ENCODE measurements at regions not wholly inside any gene's neighbourhood (a gene's known extent, or its start where the extent isn't known, plus 50 kb on each side); places are given as distances from the start of the nearest gene placed in this dataset.
"Not testable (repeated sequence)": the region's sequence is repeated elsewhere in the genome, so short reads cannot be mapped to it uniquely, and the experiment has no call there.

GRCh38 chr1:79929356-79929755 is 922.8 kb upstream of the ADGRL4 start:
- Mint-ChIP-seq H3K36me3 (ENCODE audit: low read depth) (no peaks in the 10 kb centered on the region), H3K9me3 (peaks cover 15% of the 10 kb centered on the region), H3K4me1 (ENCODE audit: low read depth) (no peaks in the 10 kb centered on the region), H3K27me3 (ENCODE audit: low read depth) (no peaks in the 10 kb centered on the region), H3K4me3 (ENCODE audit: low read depth) (no peak overlapping the region), H3K27ac (no peak overlapping the region)
- no peak for DNase-seq (ENCODE audit: low spot score)
- intact Hi-C loops (cut with micrococcal nuclease) = no loop called here

- Mint-ChIP-seq H3K27me3 (ENCODE audit: low read depth) (no peaks in the 10 kb centered on the region), H3K9me3 (peaks cover 15% of the 10 kb centered on the region), H3K4me1 (ENCODE audit: low read depth) (no peaks in the 10 kb centered on the region), H3K4me3 (ENCODE audit: low read depth) (no peak overlapping the region), H3K36me3 (ENCODE audit: low read depth) (no peaks in the 10 kb centered on the region), H3K27ac (no peak overlapping the region)
- intact Hi-C loops (cut with micrococcal nuclease) = no loop called here
- no peak for DNase-seq (ENCODE audit: low spot score)
Measured at GRCh38 chr1:79928901-79929300, 922.4 kb upstream of the ADGRL4 start.

DNA sequence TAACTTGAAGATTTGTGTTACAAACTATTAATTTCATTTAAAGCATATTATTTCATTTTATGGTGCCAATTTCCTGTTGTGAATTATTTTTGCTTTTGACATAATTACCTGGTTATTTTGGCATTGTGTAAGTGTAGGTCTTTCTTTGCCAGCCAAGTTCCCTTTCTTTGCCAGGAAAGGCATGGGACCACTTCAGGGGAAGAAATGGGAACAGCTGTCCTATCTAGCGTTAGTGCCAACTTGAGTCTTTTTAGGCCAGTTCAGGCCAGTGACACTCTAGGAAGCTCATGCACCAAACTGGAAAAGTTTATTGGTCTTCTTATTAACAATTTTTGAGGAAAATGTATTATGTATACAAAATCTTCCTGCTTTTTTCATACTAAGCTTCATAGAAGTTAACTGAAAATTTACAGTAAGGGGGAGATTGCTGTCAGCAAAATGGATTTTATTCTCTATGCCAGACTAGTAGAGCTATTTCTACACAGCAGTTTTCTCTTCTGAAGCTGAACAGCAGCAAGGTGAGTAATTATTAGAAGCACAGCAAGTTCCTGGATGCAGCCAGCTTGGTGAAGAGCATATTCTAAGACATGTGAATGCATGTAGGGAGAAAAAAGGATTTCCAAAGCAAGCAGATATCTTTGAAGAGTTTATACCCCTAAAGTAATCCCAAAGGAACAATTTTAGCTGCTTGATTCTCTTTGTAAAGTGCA is 914.6 kb upstream of the ADGRL4 start:
- Mint-ChIP-seq H3K4me3 (ENCODE audit: low read depth) (no peak overlapping the region), H3K9me3 (peaks cover 37% of the 10 kb centered on the region), H3K36me3 (ENCODE audit: low read depth) (no peaks in the 10 kb centered on the region), H3K27ac (no peak overlapping the region), H3K27me3 (ENCODE audit: low read depth) (no peaks in the 10 kb centered on the region), H3K4me1 (ENCODE audit: low read depth) (no peaks in the 10 kb centered on the region)
- intact Hi-C loops (cut with micrococcal nuclease) = no loop called here
- DNase-seq (ENCODE audit: low spot score) = no peak

GRCh38 chr1:79914896-79915295 is 908.4 kb upstream of the ADGRL4 start:
- H3K4me3 Mint-ChIP-seq (ENCODE audit: low read depth) = no peak overlapping the region
- no peak for DNase-seq (ENCODE audit: low spot score)
- H3K27ac Mint-ChIP-seq = no peak overlapping the region
- intact Hi-C loops (cut with micrococcal nuclease) = no loop called here
- H3K27me3 Mint-ChIP-seq (ENCODE audit: low read depth) = no peaks in the 10 kb centered on the region
- H3K4me1 Mint-ChIP-seq (ENCODE audit: low read depth) = no peaks in the 10 kb centered on the region
- peaks cover 28% of the 10 kb centered on the region for H3K9me3 Mint-ChIP-seq
- H3K36me3 Mint-ChIP-seq (ENCODE audit: low read depth) = no peaks in the 10 kb centered on the region

DNA sequence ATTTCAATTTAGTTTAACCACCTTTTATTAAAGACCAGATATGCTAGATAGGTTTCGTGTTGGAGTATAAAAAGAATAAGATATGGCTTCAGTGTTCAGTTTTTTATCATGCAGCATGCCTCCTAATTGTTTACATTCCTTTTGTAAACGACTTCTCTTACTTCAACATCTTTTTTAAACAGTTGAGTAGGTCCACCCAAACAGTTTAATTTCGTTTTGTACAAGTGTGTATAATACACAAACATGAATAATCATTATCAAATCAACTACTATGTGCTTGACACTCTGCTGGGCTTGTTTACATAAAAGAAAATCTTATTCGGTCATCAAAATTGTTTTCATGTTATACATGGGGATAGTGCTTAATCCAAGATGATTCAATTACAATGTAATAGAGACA is 906.3 kb upstream of the ADGRL4 start:
- Mint-ChIP-seq H3K4me3 (ENCODE audit: low read depth) (no peak overlapping the region), H3K27ac (no peak overlapping the region), H3K36me3 (ENCODE audit: low read depth) (no peaks in the 10 kb centered on the region), H3K4me1 (ENCODE audit: low read depth) (no peaks in the 10 kb centered on the region), H3K9me3 (peaks cover 25% of the 10 kb centered on the region), H3K27me3 (ENCODE audit: low read depth) (no peaks in the 10 kb centered on the region)
- intact Hi-C loops (cut with micrococcal nuclease) = no loop called here
- DNase-seq (ENCODE audit: low spot score) = no peak

DNA sequence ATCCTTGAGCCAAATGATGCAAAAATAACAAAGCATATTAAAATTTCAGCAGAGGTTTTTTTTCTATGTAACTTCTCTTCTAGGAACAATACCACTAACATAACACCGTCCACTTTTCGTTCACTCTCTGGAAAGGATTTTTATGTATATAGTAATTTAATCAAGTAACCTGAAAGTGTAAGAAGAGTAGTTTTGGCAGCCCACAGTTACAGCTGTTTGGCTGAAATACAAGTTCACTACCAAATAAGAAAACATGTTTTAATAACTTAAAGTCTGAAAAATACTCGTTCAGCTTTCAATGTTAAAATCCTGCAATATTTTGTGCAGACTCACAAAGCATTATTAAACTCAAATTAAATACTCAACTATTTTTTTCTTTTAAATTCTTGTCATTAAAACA is 896.8 kb upstream of the ADGRL4 start:
- Mint-ChIP-seq H3K36me3 (ENCODE audit: low read depth) (no peaks in the 10 kb centered on the region), H3K4me3 (ENCODE audit: low read depth) (no peak overlapping the region), H3K9me3 (peaks cover 25% of the 10 kb centered on the region), H3K27me3 (ENCODE audit: low read depth) (no peaks in the 10 kb centered on the region), H3K4me1 (ENCODE audit: low read depth) (no peaks in the 10 kb centered on the region), H3K27ac (no peak overlapping the region)
- intact Hi-C loops (cut with micrococcal nuclease) = no loop called here
- DNase-seq (ENCODE audit: low spot score) = no peak

- H3K27ac Mint-ChIP-seq = no peak overlapping the region
- H3K27me3 Mint-ChIP-seq (ENCODE audit: low read depth) = no peaks in the 10 kb centered on the region
- no peak for DNase-seq (ENCODE audit: low spot score)
- no peak overlapping the region for H3K4me3 Mint-ChIP-seq (ENCODE audit: low read depth)
- intact Hi-C loops (cut with micrococcal nuclease) = no loop called here
- peaks cover 25% of the 10 kb centered on the region for H3K9me3 Mint-ChIP-seq
- no peaks in the 10 kb centered on the region for H3K4me1 Mint-ChIP-seq (ENCODE audit: low read depth)
- H3K36me3 Mint-ChIP-seq (ENCODE audit: low read depth) = no peaks in the 10 kb centered on the region
Measured at GRCh38 chr1:79902418-79902817, 895.9 kb upstream of the ADGRL4 start.

- peaks cover 16% of the 10 kb centered on the region for H3K9me3 Mint-ChIP-seq
- no peaks in the 10 kb centered on the region for H3K27me3 Mint-ChIP-seq (ENCODE audit: low read depth)
- no peak for DNase-seq (ENCODE audit: low spot score)
- no peaks in the 10 kb centered on the region for H3K4me1 Mint-ChIP-seq (ENCODE audit: low read depth)
- intact Hi-C loops (cut with micrococcal nuclease) = no loop called here
- H3K36me3 Mint-ChIP-seq (ENCODE audit: low read depth) = no peaks in the 10 kb centered on the region
- no peak overlapping the region for H3K27ac Mint-ChIP-seq
- no peak overlapping the region for H3K4me3 Mint-ChIP-seq (ENCODE audit: low read depth)
Measured at GRCh38 chr1:79899914-79900313, 893.4 kb upstream of the ADGRL4 start.

- no peak for DNase-seq (ENCODE audit: low spot score)
- Mint-ChIP-seq H3K27me3 (ENCODE audit: low read depth) (no peaks in the 10 kb centered on the region), H3K4me1 (ENCODE audit: low read depth) (no peaks in the 10 kb centered on the region), H3K27ac (no peak overlapping the region), H3K4me3 (ENCODE audit: low read depth) (no peak overlapping the region), H3K9me3 (peaks cover 30% of the 10 kb centered on the region), H3K36me3 (ENCODE audit: low read depth) (no peaks in the 10 kb centered on the region)
- intact Hi-C loops (cut with micrococcal nuclease) = no loop called here
Measured at GRCh38 chr1:79896140-79896539, 889.6 kb upstream of the ADGRL4 start.

DNA sequence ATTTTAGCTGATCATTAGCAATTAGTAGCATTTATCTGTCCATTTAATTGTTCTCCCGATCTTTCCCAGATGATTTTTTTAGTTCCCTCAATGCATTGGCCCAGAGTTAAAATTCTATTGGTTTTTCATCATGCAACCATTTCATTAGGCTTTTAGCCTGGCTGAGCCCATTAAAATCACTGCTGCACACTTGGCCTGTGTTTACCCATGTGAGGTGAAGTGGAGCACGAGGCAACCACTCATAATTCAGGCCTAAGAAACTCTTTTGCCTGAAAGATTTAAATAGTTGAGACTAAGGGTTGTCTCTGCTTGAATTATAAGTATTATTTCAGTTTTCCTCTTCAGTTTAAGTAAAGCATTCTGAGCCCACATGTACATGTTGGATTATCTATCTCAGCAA is 889.0 kb upstream of the ADGRL4 start:
- intact Hi-C loops (cut with micrococcal nuclease) = no loop called here
- no peak for DNase-seq (ENCODE audit: low spot score)
- Mint-ChIP-seq H3K36me3 (ENCODE audit: low read depth) (no peaks in the 10 kb centered on the region), H3K27me3 (ENCODE audit: low read depth) (no peaks in the 10 kb centered on the region), H3K4me1 (ENCODE audit: low read depth) (no peaks in the 10 kb centered on the region), H3K9me3 (peaks cover 34% of the 10 kb centered on the region), H3K4me3 (ENCODE audit: low read depth) (no peak overlapping the region), H3K27ac (no peak overlapping the region)

DNA sequence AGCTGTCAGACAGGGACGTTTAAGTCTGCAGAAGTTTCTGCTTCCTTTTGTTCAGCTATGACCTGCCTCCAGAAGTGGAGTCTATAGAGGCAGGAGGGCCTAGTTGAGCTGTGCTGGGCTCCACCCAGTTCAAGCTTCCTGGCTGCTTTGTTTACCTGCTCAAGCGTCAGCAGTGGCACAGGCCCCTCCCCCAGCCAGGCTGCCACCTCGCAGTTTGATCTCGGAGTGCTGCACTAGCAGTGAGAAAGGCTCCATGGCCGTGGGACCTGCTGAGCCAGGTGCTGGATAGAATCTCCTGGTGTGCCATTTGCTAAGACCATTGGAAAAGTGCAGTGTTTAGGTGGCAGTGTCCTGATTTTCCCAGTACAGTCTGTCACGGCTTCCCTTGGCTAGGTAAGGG is 887.6 kb upstream of the ADGRL4 start:
- H3K4me3 Mint-ChIP-seq (ENCODE audit: low read depth); DNase-seq (ENCODE audit: low spot score); H3K4me1 Mint-ChIP-seq (ENCODE audit: low read depth); H3K27ac Mint-ChIP-seq; H3K36me3 Mint-ChIP-seq (ENCODE audit: low read depth); intact Hi-C loops (cut with micrococcal nuclease); H3K27me3 Mint-ChIP-seq (ENCODE audit: low read depth): not testable (repeated sequence)
- peaks cover 41% of the 10 kb centered on the region for H3K9me3 Mint-ChIP-seq

DNA sequence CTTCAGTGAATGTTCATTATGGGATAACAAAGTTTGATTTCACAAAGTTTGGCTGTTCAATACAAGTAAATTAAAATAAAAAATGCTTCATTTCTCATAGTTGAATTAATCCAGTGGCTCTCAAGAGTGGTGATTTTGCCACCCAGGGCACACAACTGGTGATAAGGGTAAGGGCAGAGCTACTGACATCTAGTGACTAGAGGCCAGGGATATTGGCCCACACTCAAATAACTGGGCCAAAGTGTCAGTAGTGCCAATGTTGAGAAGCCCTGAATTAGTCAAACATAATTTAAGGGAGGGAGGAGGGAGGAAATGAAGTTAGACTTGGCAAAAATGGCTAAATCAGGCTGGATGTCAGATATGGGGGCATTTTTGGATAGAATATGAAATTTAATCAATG is 880.5 kb upstream of the ADGRL4 start:
- no peak overlapping the region for H3K4me3 Mint-ChIP-seq (ENCODE audit: low read depth)
- intact Hi-C loops (cut with micrococcal nuclease) = no loop called here
- no peaks in the 10 kb centered on the region for H3K4me1 Mint-ChIP-seq (ENCODE audit: low read depth)
- DNase-seq (ENCODE audit: low spot score) = no peak
- H3K27ac Mint-ChIP-seq = no peak overlapping the region
- H3K36me3 Mint-ChIP-seq (ENCODE audit: low read depth) = no peaks in the 10 kb centered on the region
- no peaks in the 10 kb centered on the region for H3K27me3 Mint-ChIP-seq (ENCODE audit: low read depth)
- H3K9me3 Mint-ChIP-seq = peaks cover 31% of the 10 kb centered on the region

DNA sequence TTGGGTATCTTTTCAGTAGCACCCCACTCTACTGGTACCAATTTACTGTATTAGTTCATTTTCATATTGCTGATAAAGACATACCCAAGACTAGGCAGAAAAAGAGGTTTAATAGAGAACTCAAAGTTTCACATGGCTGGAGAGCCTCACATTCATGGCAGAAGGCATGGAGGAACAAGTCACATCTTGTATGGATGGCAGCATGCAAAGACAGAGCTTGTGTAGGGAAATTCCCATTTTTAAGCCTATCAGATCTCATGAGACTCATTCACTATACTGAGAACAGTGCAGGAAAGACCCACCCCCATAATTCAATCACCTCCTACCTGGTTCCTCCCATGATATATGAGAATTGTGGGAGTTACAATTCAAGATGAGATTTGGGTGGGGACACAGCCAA is 878.6 kb upstream of the ADGRL4 start:
- no peak overlapping the region for H3K27ac Mint-ChIP-seq
- peaks cover 22% of the 10 kb centered on the region for H3K9me3 Mint-ChIP-seq
- no peaks in the 10 kb centered on the region for H3K4me1 Mint-ChIP-seq (ENCODE audit: low read depth)
- no peaks in the 10 kb centered on the region for H3K36me3 Mint-ChIP-seq (ENCODE audit: low read depth)
- H3K27me3 Mint-ChIP-seq (ENCODE audit: low read depth) = no peaks in the 10 kb centered on the region
- H3K4me3 Mint-ChIP-seq (ENCODE audit: low read depth) = no peak overlapping the region
- intact Hi-C loops (cut with micrococcal nuclease) = no loop called here
- DNase-seq (ENCODE audit: low spot score) = no peak

- Mint-ChIP-seq H3K9me3 (peaks cover 44% of the 10 kb centered on the region), H3K27me3 (ENCODE audit: low read depth) (no peaks in the 10 kb centered on the region), H3K4me1 (ENCODE audit: low read depth) (no peaks in the 10 kb centered on the region), H3K4me3 (ENCODE audit: low read depth) (no peak overlapping the region), H3K36me3 (ENCODE audit: low read depth) (no peaks in the 10 kb centered on the region), H3K27ac (no peak overlapping the region)
- DNase-seq (ENCODE audit: low spot score) = no peak
- intact Hi-C loops (cut with micrococcal nuclease) = no loop called here
Measured at GRCh38 chr1:79877086-79877485, 870.6 kb upstream of the ADGRL4 start.

All from activated T-helper 2 cell treated with anti-CD3 and anti-CD28 coated beads, Interferon-gamma antibody, Interleukin-2, Interleukin-4, amounts not matched to agents 10 μg/mL and 5 μg/mL and 100 μg/mL, durations not matched to agents 14 hours and 24 hours and 36 hours (primary cell).